ENCODE measurements at regions not wholly inside any gene's neighbourhood (a gene's known extent, or its start where the extent isn't known, plus 50 kb on each side); places are given as distances from the start of the nearest gene placed in this dataset.
"Not testable (repeated sequence)": the region's sequence is repeated elsewhere in the genome, so short reads cannot be mapped to it uniquely, and the experiment has no call there.

DNA sequence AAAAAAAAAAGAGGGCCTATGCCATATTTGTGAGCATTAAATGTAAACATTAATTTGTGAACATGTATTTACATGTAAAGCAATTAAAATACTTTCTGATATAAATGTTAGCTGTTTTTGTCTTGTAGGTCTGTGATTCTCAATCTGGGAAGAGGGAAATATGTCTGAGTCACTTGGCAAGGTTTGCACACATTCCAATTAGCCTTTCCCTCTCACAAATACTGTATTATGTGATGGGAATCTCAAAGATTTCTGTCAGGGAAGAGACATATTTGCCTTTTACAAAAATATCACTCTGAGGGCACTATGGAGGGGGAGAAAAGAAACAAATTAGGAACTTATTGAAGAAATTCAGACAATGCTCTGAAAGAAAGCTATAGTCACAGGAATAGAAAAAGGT lies 483.6 kb downstream of the GBE1 start:
- DNase-seq, result no peak

DNA sequence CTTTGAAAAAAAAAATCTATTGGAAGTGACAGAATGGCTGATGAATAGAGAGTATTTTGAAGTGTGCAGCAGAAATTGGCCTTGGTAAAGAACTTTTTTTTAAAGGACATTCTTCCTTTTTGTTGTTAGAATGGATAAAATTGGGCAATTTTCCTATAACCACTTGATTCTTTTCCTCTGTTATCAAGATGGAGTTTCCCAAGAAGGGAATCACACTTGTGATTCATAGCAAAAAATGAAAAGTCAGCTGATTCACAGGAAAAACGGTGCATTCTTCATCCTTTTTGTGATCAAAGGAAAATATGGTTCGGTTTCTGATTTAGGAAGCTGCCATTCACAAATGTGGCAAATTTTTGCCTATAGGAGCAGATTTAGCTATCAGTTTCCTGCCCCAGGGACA lies 486.8 kb downstream of the GBE1 start:
- no peak for DNase-seq

DNA sequence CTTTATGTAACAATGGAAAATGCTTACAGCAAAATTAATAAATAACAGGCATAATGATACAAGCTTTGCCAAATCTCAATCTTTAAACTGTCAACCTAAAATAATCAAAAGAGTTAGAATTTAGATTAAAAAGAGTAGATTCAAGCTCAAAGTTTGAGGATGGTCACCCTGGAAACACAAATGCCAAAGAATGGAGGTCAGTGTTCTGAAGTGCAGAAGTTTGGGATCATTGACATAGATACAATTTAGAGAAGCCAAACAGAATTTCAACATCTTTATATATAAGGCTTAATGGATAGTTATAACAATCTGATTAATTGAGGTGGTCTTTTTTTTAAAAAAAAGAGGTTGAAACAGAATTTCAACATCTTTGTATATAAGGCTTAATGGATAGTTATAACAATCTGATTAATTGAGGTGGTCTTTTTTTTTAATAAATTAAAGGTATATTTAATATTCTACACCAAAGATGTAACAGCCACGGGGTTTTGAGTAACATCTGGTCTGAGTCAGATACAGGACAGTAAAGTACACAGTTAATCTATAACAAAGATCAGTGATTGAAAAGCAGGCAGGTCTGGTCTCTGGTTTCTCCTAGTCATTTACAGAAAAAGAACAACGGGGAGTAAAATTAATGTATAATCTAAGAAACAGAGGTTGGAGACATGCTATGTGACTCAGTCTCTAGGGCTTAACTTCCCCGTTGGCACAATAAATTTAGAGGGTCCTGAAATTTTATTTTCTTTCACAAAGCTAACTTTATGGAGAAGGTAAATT lies 490.7 kb downstream of the GBE1 start:
- DNase-seq, result no peak

DNA sequence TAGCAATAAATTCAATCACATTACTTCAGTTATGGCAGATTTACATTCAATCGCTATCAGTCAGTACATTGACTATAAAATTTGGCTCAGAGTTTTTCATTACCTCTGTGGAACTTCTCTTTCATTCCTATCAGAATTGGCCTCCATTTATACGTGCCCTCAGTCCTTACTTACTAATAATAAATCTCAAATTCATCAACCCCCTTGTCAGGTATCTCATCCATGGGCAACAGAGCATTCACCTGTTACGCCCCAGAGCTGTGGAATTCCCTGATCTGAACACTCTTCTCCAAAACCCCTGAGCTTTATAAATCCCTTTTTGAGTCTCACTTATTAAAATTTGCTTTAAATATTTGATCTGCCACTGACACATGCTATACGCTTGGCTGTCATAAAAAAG lies 492.9 kb downstream of the GBE1 start:
- DNase-seq, result no peak

DNA sequence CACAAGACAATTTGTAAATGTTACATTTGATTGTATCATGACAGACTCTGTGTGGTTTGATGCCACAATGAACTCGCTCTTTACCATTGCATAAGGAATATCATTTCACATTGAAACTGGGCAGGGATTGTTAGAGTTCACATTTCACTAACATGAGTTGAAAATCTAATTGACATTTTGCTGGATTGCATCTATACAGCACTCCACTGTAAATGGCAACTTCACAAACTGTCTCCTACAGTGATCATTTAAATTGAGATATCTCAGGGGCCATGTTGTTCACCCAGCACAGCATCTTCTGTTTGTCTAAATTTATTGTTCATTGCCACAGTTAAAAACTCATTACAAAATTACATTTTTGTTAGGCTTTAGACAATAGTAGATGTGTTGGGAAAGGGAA lies 499.4 kb downstream of the GBE1 start:
- no peak for DNase-seq

DNA sequence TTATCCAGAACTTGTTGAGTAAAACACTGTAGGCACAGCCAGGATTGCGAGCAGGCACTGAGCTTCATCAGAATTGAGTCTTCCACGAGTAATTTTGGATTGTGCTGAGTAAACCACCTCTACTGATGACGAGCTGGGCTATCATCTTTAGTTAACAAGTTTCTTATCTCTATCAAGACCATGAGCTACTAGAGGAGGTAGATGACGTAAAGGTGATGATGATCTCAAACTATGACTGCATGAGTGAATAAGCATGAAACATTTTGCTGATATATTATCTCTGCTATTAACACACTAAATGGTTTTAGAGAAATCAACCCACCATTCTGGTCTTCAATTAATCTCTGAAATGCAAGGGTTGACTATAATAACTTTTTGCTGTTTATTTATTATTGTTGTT lies 506.0 kb downstream of the GBE1 start:
- DNase-seq, result no peak

GRCh38 chr3:81251096-81251495 lies 510.3 kb downstream of the GBE1 start:
- DNase-seq, result no peak

DNA sequence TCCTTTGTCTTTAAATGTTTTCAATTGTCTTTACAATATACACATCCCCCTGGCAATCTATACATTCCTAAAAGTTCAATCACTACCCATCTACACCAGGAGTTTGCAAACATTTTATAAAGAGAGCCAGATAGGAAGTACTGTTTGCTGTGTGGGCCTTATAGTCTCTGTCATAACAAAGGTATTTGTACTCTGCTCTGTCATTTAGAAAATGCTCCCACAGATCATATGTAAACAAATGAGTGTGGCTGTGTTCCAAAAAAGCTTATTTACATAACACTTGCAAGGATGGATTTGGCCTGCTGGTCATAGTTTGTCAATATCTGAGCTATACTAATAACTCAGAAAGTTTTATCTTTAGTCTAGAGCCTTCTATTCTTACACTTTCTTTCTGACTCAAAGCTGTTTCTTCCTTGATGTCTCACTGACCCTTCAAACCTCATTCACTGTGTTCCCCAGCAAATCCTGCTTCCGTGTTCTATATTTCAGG lies 511.9 kb downstream of the GBE1 start:
- no peak for DNase-seq

DNA sequence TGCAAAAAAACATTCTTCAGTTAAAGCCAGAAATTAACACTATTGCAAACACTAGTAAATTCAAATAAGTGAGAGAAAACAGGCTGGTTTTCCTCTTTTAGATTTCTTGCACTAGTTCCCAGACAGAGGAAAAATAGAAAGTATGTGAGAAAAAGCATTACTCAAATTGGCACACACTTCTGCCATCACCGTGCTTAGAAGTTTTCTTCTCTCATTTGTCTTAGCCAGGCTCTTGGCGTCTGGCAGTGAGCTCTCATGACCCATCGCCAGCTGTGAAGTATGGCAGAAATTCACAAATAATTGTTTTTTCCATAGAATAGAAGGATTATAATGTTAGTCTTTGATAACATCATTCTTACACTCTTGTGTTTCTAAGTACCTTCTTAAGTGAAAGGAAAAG lies 515.9 kb downstream of the GBE1 start:
- no peak for DNase-seq

- DNase-seq, result no peak
Observed at GRCh38 chr3:81245043-81245442, 516.4 kb downstream of the GBE1 start.

GRCh38 chr3:81244231-81244630 lies 517.2 kb downstream of the GBE1 start:
- DNase-seq, result no peak

- no peak for DNase-seq
Observed at GRCh38 chr3:81242871-81243270, 518.6 kb downstream of the GBE1 start.

DNA sequence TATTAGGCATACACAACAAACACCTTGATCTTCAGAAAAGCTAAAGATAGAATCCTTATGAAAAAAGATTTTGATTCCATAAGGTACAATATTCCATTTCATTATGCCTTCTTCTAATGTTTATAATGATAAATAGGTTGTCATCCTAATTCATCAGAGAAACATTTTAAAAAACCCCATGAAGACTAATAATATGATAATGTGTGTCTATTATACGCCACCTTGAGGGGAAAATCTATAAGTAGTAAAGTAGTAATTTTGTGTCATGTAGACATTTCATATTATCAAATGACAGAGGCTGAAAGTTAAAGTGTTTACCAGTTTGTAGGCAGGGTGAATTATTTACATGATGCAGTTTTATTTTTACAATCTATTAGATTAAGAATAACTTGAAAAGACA lies 524.3 kb downstream of the GBE1 start:
- no peak for DNase-seq

DNA sequence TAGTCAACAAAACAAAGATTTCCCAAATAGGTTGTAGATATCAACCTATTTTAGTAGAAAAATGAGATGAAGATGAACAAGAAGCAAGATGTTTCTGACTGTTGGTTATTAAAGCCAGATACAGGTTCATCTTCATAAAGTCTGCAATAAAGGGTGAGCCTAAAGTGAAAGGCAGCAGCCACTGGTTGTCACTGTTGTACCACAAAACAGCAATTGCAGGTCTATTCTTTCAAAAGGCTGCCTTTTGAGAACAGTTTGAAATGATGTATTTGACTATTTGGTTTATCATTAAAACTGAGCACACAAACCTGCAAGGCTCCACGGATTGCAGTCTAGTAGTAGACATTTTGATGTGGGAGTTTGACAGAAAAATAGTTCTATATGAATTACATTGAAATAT lies 543.4 kb downstream of the GBE1 start:
- DNase-seq, result no peak

GRCh38 chr3:81217101-81217500 lies 544.3 kb downstream of the GBE1 start:
- DNase-seq, result no peak

DNA sequence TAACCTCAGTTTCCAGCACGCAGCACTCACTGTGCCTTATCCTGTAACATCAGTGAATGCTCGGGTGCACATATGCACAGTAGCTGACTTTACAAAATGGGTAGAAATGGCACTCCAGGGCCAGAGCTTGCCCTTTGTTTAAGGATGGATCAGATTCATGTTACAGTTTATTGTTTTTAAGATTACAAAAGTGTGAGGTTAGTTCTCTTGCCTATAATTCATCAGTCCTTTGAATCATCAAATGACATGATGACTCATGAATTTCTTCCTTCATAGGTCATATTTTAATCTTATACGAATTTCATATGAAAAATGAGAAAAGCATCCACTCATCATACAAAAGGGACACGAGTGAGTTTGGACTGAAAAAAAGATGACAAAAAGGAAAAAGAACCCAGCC lies 545.3 kb downstream of the GBE1 start:
- no peak for DNase-seq

DNA sequence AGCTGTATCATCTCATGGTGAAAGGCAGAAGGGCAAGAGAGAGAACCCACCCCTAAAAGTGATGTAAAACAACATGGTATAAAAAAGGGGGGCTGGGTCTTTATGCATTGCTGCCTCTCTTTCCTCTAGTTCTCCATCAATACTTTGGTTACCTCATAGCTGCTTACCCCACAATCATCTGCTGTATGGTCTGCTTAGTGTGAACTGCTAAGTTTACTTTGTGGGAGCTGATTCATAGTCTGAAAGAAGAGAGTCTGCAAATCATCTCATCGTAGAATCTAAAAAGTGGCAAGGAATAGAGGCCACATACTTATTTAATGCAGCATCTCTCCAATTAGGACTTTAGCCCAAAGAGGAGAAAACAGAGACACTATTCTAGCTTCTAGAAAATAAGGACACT lies 546.8 kb downstream of the GBE1 start:
- no peak for DNase-seq

DNA sequence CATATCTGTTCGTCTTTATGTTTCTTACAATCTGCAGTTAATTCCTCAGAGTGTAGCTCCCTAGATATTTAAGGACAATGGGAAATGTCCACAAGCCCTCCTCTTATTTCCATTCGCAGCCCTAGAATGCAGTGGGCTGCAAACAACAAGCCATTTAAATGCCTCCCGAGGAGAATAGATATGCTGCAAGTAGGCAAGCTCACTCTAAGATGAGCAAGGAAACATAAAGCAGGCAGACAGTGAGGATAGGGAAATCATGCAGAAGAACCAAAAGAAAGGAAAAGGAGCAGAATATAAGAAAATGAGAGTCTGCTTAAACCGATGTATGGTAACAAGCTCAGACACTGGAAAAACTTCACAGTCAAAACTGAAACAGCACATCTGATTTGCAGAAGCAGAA lies 561.9 kb downstream of the GBE1 start:
- no peak for DNase-seq

- no peak for DNase-seq
Observed at GRCh38 chr3:81198756-81199155, 562.7 kb downstream of the GBE1 start.

- DNase-seq, result no peak
Observed at GRCh38 chr3:81198216-81198615, 563.2 kb downstream of the GBE1 start.

DNA sequence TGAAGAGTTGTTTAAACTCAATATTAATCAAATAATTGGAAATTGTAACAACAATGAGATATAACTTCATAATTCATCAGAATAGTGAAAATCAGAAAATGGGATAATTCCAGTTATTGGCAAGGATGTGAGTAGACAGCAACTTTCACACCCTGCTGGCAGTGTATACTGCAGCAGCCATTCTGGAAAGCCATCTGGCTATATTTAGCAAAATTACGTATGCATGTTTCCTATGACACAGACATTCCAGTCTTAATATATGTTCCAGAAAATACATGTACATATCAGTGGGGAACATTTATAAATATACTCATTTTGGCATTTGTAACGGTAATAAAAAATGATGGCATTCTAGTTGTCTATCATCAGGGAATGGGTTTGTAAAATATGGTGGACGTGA lies 564.1 kb downstream of the GBE1 start:
- DNase-seq, result no peak

DNA sequence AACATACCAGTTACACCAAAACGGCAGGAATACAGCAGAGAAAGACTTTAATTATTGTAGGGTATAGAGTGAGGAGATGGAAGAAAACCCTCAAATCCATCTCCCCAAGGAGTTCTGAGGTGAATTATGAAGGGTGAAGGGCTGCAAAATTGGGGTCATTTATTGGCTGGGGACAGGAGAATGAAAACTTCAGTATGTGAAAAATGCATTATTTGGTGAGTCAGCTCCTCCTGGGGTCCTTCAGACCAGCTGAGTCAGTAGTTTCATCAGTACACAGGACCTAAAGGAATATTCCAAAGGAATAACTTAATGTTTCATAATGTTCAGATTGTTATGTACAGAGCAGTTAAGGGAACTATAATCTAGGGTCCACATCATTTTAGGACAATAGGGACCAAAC lies 566.0 kb downstream of the GBE1 start:
- DNase-seq, result no peak

- no peak for DNase-seq
Observed at GRCh38 chr3:81186412-81186811, 575.0 kb downstream of the GBE1 start.

DNA sequence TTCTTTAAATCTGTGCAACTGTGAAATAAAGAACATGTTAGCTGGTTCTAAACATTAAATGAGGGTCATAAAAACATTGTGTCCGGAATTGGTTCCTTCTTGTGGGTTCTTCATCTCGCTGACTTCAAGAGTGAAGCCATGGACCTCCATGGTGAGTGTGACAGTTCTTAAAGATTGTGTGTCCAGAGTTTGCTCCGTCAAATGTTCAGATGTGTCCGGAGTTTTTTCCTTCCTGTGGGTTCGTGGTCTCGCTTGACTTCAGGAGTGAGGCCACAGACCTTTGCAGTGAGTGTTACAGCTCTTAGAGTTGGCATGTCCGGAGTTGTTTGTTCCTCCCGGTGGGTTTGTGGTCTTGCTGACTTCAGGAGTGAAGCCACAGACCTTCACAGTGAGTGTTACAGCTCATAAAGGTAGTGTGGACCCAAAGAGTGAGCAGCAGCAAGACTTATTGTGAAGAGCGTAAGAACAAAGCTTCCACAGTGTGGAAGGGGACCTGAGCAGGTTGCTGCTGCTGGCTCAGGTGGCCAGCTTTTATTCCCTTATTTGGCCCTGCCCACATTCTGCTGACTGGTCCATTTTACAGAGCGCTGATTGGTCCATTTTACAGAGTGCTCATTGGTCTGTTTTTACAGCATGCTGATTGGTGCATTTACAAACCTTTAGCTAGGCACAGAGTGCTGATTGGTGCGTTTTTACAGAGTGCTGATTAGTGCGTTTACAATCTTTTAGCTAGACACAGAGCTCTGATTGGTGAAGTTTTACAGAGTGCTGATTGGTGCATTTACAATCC lies 579.2 kb downstream of the GBE1 start:
- DNase-seq, result not testable (repeated sequence)

All from cerebellar nuclear complex (tissue), 1 donor.